MM.1S (cell line): ENCODE measurements at regions not wholly inside any gene's neighbourhood (a gene's known extent, or its start where the extent isn't known, plus 50 kb on each side); places are given as distances from the start of the nearest gene placed in this dataset.

Source experiments
- DNase-seq: peaks from one replicate; pipeline ENCODE4 v3.0.0-alpha.2; 2015
- H2AFZ ChIP-seq: fragments of 300-600 bp; sonication (generic); 2 replicates; pipeline ENCODE4 v1.6.0; 2016; ENCODE audit warnings: antibody characterized with exemption, low read length
- H3F3A ChIP-seq: fragments of 300-600 bp; sonication (generic); 2 replicates; pipeline ENCODE4 v1.6.1; 2016; ENCODE audit warnings: mild to moderate bottlenecking, antibody characterized with exemption, low read length, moderate library complexity, mixed read lengths; ENCODE audit not compliant: insufficient read depth
- H3K27ac ChIP-seq: fragments of 300-600 bp; sonication (generic); 2 replicates; pipeline ENCODE4 v1.5.1; 2016; ENCODE audit warnings: mild to moderate bottlenecking, low read length
- H3K27me3 ChIP-seq: fragments of 300-600 bp; sonication (generic); replicated peaks from 2 replicates; pipeline ENCODE4 v1.6.0; 2016; ENCODE audit warnings: low read length; ENCODE audit not compliant: insufficient read depth
- H3K36me3 ChIP-seq: fragments of 300-600 bp; sonication (generic); replicated peaks from 2 replicates; pipeline ENCODE4 v1.6.1; 2016; ENCODE audit warnings: mild to moderate bottlenecking, low read length, mixed read lengths; ENCODE audit not compliant: insufficient read depth
- H3K4me1 ChIP-seq: fragments of 300-600 bp; sonication (generic); 2 replicates; pipeline ENCODE4 v1.6.1; 2016; ENCODE audit warnings: low read length, mixed read lengths
- H3K4me2 ChIP-seq: fragments of 300-600 bp; sonication (generic); 2 replicates; pipeline ENCODE4 v1.6.0; 2016; ENCODE audit warnings: low read depth, low read length
- H3K4me3 ChIP-seq: fragments of 300-600 bp; sonication (generic); 2 replicates; pipeline ENCODE4 v1.5.1; 2016; ENCODE audit warnings: low read length, mixed read lengths
- H3K79me2 ChIP-seq: fragments of 300-600 bp; sonication (generic); 2 replicates; pipeline ENCODE4 v1.6.1; 2016; ENCODE audit warnings: mixed run types, low read length, mixed read lengths
- H3K9ac ChIP-seq: fragments of 300-600 bp; sonication (generic); 2 replicates; pipeline ENCODE4 v1.6.1; 2016; ENCODE audit warnings: low read length, mixed read lengths
- H3K9me2 ChIP-seq: fragments of 300-600 bp; sonication (generic); replicated peaks from 2 replicates; pipeline ENCODE4 v1.6.1; 2016; ENCODE audit warnings: mild to moderate bottlenecking, low read length, mixed read lengths; ENCODE audit not compliant: insufficient read depth
- H3K9me3 ChIP-seq: fragments of 300-600 bp; sonication (generic); replicated peaks from 2 replicates; pipeline ENCODE4 v1.6.1; 2016; ENCODE audit warnings: mild to moderate bottlenecking, low read length, mixed read lengths; ENCODE audit not compliant: insufficient read depth
- H4K20me1 ChIP-seq: fragments of 300-600 bp; sonication (generic); 2 replicates; pipeline ENCODE4 v1.6.1; 2016; ENCODE audit warnings: mild to moderate bottlenecking, low read length, moderate library complexity, mixed read lengths; ENCODE audit not compliant: insufficient read depth
- EZH2 ChIP-seq: fragments of 300-600 bp; sonication (generic); optimal IDR thresholded peaks from 2 replicates; pipeline ENCODE3; 2017; ENCODE audit warnings: low read depth, mild to moderate bottlenecking, antibody characterized with exemption, low read length, mixed read lengths
- EZH2phosphoT487 ChIP-seq: fragments of 300-600 bp; sonication (generic); IDR thresholded peaks from 2 replicates; pipeline ENCODE4 v1.6.1; 2018; ENCODE audit warnings: antibody characterized with exemption, low read length
- TF ChIP-seq, protein P1 (sequence below): fragments of 300-600 bp; sonication (generic); IDR thresholded peaks from 2 replicates; pipeline ENCODE4 v1.5.1; 2016; ENCODE audit warnings: antibody characterized with exemption, low read length, mixed read lengths

DNA sequence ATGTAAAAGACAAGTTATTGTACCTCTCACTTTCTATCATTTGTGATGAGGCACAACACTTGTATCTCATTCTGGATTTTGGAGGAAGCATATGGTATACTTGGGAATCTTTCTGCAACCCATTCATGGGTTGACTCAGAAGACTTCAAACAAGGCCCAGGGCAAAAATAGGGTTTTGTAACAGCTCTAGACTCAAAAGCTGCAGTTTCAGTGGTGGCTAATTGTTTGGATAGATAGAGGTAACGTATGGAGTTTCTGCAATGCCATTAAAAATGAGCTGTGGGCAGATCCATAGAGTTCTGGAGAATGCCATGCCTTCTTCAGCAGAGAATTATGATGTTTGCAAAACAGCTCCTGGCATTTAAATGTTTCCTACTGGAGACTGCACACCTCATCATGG is 279.6 kb upstream of the VLDLR start:
- no peaks in the 10 kb centered on the region for H3K36me3 ChIP-seq
- no peak overlapping the region for H3K27ac ChIP-seq
- H3K79me2 ChIP-seq, result no peaks in the 10 kb centered on the region
- no peaks in the 10 kb centered on the region for H3F3A ChIP-seq
- TF ChIP-seq EZH2phosphoT487 (no peak), EZH2 (no peak)
- TF ChIP-seq, protein P1, sequence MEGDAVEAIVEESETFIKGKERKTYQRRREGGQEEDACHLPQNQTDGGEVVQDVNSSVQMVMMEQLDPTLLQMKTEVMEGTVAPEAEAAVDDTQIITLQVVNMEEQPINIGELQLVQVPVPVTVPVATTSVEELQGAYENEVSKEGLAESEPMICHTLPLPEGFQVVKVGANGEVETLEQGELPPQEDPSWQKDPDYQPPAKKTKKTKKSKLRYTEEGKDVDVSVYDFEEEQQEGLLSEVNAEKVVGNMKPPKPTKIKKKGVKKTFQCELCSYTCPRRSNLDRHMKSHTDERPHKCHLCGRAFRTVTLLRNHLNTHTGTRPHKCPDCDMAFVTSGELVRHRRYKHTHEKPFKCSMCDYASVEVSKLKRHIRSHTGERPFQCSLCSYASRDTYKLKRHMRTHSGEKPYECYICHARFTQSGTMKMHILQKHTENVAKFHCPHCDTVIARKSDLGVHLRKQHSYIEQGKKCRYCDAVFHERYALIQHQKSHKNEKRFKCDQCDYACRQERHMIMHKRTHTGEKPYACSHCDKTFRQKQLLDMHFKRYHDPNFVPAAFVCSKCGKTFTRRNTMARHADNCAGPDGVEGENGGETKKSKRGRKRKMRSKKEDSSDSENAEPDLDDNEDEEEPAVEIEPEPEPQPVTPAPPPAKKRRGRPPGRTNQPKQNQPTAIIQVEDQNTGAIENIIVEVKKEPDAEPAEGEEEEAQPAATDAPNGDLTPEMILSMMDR, result no peak
- H3K9me3 ChIP-seq, result no peaks in the 10 kb centered on the region
- no peaks in the 10 kb centered on the region for H3K27me3 ChIP-seq
- no peak overlapping the region for H3K4me2 ChIP-seq
- no peaks in the 10 kb centered on the region for H3K4me1 ChIP-seq
- no peaks in the 10 kb centered on the region for H4K20me1 ChIP-seq
- no peaks in the 10 kb centered on the region for H3K9me2 ChIP-seq
- no peak overlapping the region for H3K4me3 ChIP-seq
- no peak overlapping the region for H3K9ac ChIP-seq
- no peak for DNase-seq
- H2AFZ ChIP-seq, result no peak overlapping the region

DNA sequence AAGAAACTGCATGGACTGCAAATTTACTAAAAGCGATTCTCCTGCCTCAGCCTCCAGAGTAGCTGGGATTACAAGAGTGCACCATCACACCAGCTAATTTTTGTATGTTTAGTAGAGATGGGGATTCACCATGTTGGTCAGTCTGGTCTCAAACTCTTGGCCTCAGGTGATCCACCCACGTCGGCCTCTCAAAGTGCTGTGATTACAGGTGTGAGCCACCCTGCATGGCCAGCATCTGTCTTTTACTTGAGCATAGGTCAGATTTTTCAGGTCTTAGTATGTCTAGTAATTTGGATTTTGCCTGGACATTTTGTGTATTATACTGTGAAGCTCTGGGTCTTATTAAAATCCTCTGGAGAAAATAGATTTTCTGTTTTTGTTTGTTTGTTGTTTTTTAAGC is 277.8 kb upstream of the VLDLR start:
- Histone ChIP-seq H2AFZ (no peak overlapping the region), H3K79me2 (no peaks in the 10 kb centered on the region), H3K9me2 (no peaks in the 10 kb centered on the region), H3K9me3 (no peaks in the 10 kb centered on the region), H3K4me3 (no peak overlapping the region), H3K9ac (no peak overlapping the region), H3K36me3 (no peaks in the 10 kb centered on the region), H4K20me1 (no peaks in the 10 kb centered on the region), H3K27me3 (no peaks in the 10 kb centered on the region), H3K4me2 (no peak overlapping the region), H3K4me1 (no peaks in the 10 kb centered on the region), H3K27ac (no peak overlapping the region), H3F3A (no peaks in the 10 kb centered on the region)
- DNase-seq, result no peak
- TF ChIP-seq, protein P1, result no peak
- TF ChIP-seq EZH2phosphoT487, result no peak
- no peak for TF ChIP-seq EZH2

DNA sequence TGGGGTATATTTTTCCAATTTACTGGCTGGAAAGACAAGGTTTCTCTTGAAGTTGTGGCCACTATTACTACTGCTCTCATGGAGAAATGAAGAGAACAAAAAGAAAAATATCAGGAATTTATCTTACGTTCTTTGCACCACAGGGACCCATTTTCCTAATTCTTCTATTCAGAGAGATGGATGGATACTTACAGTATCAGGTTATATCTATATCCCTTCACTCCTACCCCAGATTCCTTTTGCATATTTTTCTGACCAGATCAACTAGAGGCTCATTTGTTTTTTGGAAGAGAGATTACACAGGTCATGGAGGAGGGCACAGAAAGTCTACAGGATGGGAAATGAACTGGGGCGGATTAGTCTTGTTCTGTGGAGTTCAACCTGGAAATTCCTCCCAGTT is 277.2 kb upstream of the VLDLR start:
- no peak overlapping the region for H3K9ac ChIP-seq
- no peak overlapping the region for H3K27ac ChIP-seq
- H3K4me1 ChIP-seq, result no peaks in the 10 kb centered on the region
- DNase-seq, result no peak
- no peaks in the 10 kb centered on the region for H3K36me3 ChIP-seq
- H2AFZ ChIP-seq, result no peak overlapping the region
- H3K79me2 ChIP-seq, result no peaks in the 10 kb centered on the region
- no peaks in the 10 kb centered on the region for H4K20me1 ChIP-seq
- no peaks in the 10 kb centered on the region for H3K9me2 ChIP-seq
- H3K4me2 ChIP-seq, result no peak overlapping the region
- no peak overlapping the region for H3K4me3 ChIP-seq
- H3K27me3 ChIP-seq, result no peaks in the 10 kb centered on the region
- no peaks in the 10 kb centered on the region for H3K9me3 ChIP-seq
- TF ChIP-seq, protein P1, result no peak
- no peak for TF ChIP-seq EZH2
- TF ChIP-seq EZH2phosphoT487, result no peak
- no peaks in the 10 kb centered on the region for H3F3A ChIP-seq
